ENCODE measurements at regions not wholly inside any gene's neighbourhood (a gene's known extent, or its start where the extent isn't known, plus 50 kb on each side); places are given as distances from the start of the nearest gene placed in this dataset.
A peak's percentile ranks its signal among the peaks of the same experiment; 100 is the strongest.

GRCh38 chr1:168466092-168466713 is 77.6 kb downstream of the XCL2 start (continued):
- TF ChIP-seq BRCA1 (IDR thresholded peaks at IDR 0.05; ENCODE audit: low read depth, low read length) (no peak), BCL11A (IDR thresholded peaks at IDR 0.05; ENCODE audit: low read depth, low read length) (peak; percentile 18; the same call in 1 of the 2 replicates), PML (IDR thresholded peaks at IDR 0.05; ENCODE audit: low read length) (no peak), NR2F1 (conservative IDR thresholded peaks at IDR 0.05) (peak; percentile 26; the same call in 1 of the 2 replicates), ASH2L (IDR thresholded peaks at IDR 0.05; ENCODE audit: borderline replicate concordance, low read depth) (no peak), RELA (IDR thresholded peaks at IDR 0.05; ENCODE audit: borderline replicate concordance, partially characterized antibody) (no peak), ZNF24 (IDR thresholded peaks at IDR 0.05) (no peak), USF1 (IDR thresholded peaks at IDR 0.05; ENCODE audit: borderline replicate concordance, extremely low read length, insufficient read depth, low read depth, low read length) (no peak), RCOR1 (conservative IDR thresholded peaks at IDR 0.05; ENCODE audit: low read depth, low read length) (no peak), TCF12 (IDR thresholded peaks at IDR 0.05; ENCODE audit: low read depth, low read length) (0 out of 2 replicates have a peak, but pooled peaks have one; percentile 29), E4F1 (IDR thresholded peaks at IDR 0.05; ENCODE audit: borderline replicate concordance, partially characterized antibody) (no peak), MLLT1 (IDR thresholded peaks at IDR 0.05) (peak; percentile 74), PAX5 (IDR thresholded peaks at IDR 0.05; ENCODE audit: borderline replicate concordance, low read depth, low read length) (no peak), CBX5 (IDR thresholded peaks at IDR 0.05; ENCODE audit: low read depth) (no peak), NRF1 (conservative IDR thresholded peaks at IDR 0.05; ENCODE audit: low read depth, low read length) (no peak), NR2C1 (IDR thresholded peaks at IDR 0.05) (no peak), ZBTB40 (IDR thresholded peaks at IDR 0.05; ENCODE audit: borderline replicate concordance) (no peak), ZNF384 (IDR thresholded peaks at IDR 0.05; ENCODE audit: borderline replicate concordance, low read depth, low read length) (no peak), FOS (IDR thresholded peaks at IDR 0.05; ENCODE audit: borderline replicate concordance, extremely low read depth, insufficient read length) (no peak), CHD1 (IDR thresholded peaks at IDR 0.05; ENCODE audit: low read depth, low read length) (no peak), YY1 (IDR thresholded peaks at IDR 0.05; ENCODE audit: low read depth, low read length) (0 out of 2 replicates have a peak, but pooled peaks have one; percentile 16), IKZF1 (conservative IDR thresholded peaks at IDR 0.05) (0 out of 2 replicates have a peak, but pooled peaks have one; percentile 87), ETV6 (conservative IDR thresholded peaks at IDR 0.05 in 1 of 2, IDR thresholded peaks at IDR 0.05 in 1 of 2; ENCODE audit: borderline replicate concordance in 1 of 2, low read depth in 1 of 2) (no peak; a peak in 1 of 4 replicates)

All from GM12878 (cell line).